PC-3 (cell line): ENCODE measurements at regions not wholly inside any gene's neighbourhood (a gene's known extent, or its start where the extent isn't known, plus 50 kb on each side); places are given as distances from the start of the nearest gene placed in this dataset.

Experiments
- ATAC-seq: fragments of 200-7000 bp; cut with Tn5 transposase; 2 replicates; pipeline ENCODE4 v1.9.1; 2020; ENCODE audit warnings: mild to moderate bottlenecking, moderate library complexity
- BruUV-seq: library from RNA; stranded (reverse); fragments of 400-500 nt; replicated peaks from 2 replicates; lab custom pipeline; 2021; lab: Mats Ljungman, UMichigan
- CTCF ChIA-PET: fragments of 300-600 bp; sonication (Branson Sonifier 250); formaldehyde crosslinking; loops from one replicate; lab custom pipeline; 2022; ENCODE audit warnings: antibody characterized with exemption; lab: Charles Lee
- POLR2A ChIA-PET: fragments of 300-600 bp; sonication (Branson Sonifier 250); formaldehyde crosslinking; loops from one replicate; lab custom pipeline; 2022; ENCODE audit warnings: antibody characterized with exemption; ENCODE audit not compliant: unreplicated experiment; lab: Charles Lee
- DNase-seq: peaks from one replicate; pipeline ENCODE4 v3.0.0-alpha.2; 2015
- H2AFZ ChIP-seq: fragments of 300-600 bp; sonication (generic); 2 replicates; pipeline ENCODE4 v1.6.0; 2016; ENCODE audit warnings: antibody characterized with exemption, low read length
- H3F3A ChIP-seq: fragments of 300-600 bp; sonication (generic); one replicate; pipeline ENCODE4 v1.6.0; 2017; ENCODE audit warnings: antibody characterized with exemption, low read length, control low read depth, mild to moderate bottlenecking; ENCODE audit not compliant: unreplicated experiment
- H3K27ac ChIP-seq: fragments of 300-600 bp; sonication (generic); 2 replicates; pipeline ENCODE4 v1.5.1; 2016; ENCODE audit warnings: mild to moderate bottlenecking, low read length
- H3K27me3 ChIP-seq: fragments of 300-600 bp; sonication (generic); 2 replicates; pipeline ENCODE4 v1.6.1; 2016; ENCODE audit warnings: low read length, mixed read lengths
- H3K36me3 ChIP-seq: fragments of 300-600 bp; sonication (generic); 2 replicates; pipeline ENCODE4 v1.6.1; 2016; ENCODE audit warnings: low read depth, mixed run types, low read length, mixed read lengths
- H3K4me1 ChIP-seq: fragments of 300-600 bp; sonication (generic); 2 replicates; pipeline ENCODE4 v1.5.1; 2016; ENCODE audit warnings: low read length; ENCODE audit not compliant: insufficient read depth
- H3K4me2 ChIP-seq: fragments of 300-600 bp; sonication (generic); 2 replicates; pipeline ENCODE4 v1.6.0; 2016; ENCODE audit warnings: low read length
- H3K4me3 ChIP-seq: fragments of 300-600 bp; sonication (generic); 2 replicates; pipeline ENCODE4 v1.5.1; 2016; ENCODE audit warnings: mild to moderate bottlenecking, low read length, mixed read lengths
- H3K79me2 ChIP-seq: fragments of 300-600 bp; sonication (generic); 2 replicates; pipeline ENCODE4 v1.6.1; 2017; ENCODE audit warnings: low read length, mixed read lengths
- H3K9ac ChIP-seq: fragments of 300-600 bp; sonication (generic); 2 replicates; pipeline ENCODE4 v1.6.0; 2016; ENCODE audit warnings: mild to moderate bottlenecking, low read length
- H3K9me2 ChIP-seq: fragments of 300-600 bp; sonication (generic); replicated peaks from 2 replicates; pipeline ENCODE4 v1.6.1; 2016; ENCODE audit warnings: mixed run types, low read length, mixed read lengths
- H3K9me3 ChIP-seq: fragments of 300-600 bp; sonication (generic); 2 replicates; pipeline ENCODE4 v1.6.1; 2016; ENCODE audit warnings: low read length, mixed read lengths
- H4K20me1 ChIP-seq: fragments of 300-600 bp; sonication (generic); 2 replicates; pipeline ENCODE4 v1.6.1; 2016; ENCODE audit warnings: low read length, mixed read lengths
- CTCF ChIP-seq: fragments of 300-600 bp; sonication (generic); conservative IDR thresholded peaks from 2 replicates; pipeline ENCODE4 v1.5.1; 2017; ENCODE audit warnings: antibody characterized with exemption, low read depth, mild to moderate bottlenecking, low read length
- EZH2 ChIP-seq: fragments of 300-600 bp; sonication (generic); IDR thresholded peaks from one replicate; pipeline ENCODE4 v1.6.1; 2017; ENCODE audit warnings: antibody characterized with exemption, mild to moderate bottlenecking, low read length; ENCODE audit not compliant: unreplicated experiment
- EZH2phosphoT487 ChIP-seq: fragments of 300-600 bp; sonication (generic); IDR thresholded peaks from 2 replicates; pipeline ENCODE4 v1.6.1; 2018; ENCODE audit warnings: mild to moderate bottlenecking, antibody characterized with exemption, low read length, borderline replicate concordance
- intact Hi-C: fragments of 100-400 bp; cut with micrococcal nuclease; formaldehyde crosslinking; loops from 2 replicates; pipeline ENCODE4 v1.9.0; 2023

DNA sequence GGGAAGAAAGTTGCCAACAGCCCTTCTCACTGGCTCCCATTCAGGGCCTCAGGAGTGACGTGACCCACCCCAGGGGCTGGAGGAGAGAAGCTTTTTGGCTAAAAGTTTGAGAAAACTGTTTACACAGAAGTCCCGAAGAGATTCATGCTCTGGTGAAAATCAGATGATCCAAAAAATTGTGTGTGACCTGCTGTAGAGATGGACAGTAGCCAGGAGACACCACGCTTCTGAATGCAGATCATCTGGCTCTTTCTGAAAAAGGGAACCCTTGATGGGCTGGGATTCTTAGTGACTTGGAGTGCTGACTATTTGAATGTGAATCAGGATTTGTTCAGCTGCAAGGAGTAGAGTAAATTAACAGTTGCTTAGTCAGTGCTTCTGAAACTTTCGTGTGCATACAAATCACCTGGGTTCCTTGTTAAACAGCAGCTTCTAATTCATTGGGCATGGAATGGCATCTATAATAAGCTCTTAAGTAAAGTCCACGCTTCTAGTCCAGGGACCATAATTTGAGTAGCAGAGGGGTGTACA lies 265.1 kb downstream of the PREX1 start:
- Histone ChIP-seq H3K79me2 (no peaks in the 10 kb centered on the region), H3K4me3 (no peak overlapping the region), H3K9me3 (no peaks in the 10 kb centered on the region), H3K4me2 (no peak overlapping the region), H3K9me2 (no peaks in the 10 kb centered on the region), H3K9ac (no peak overlapping the region), H3F3A (no peaks in the 10 kb centered on the region), H3K36me3 (no peaks in the 10 kb centered on the region), H3K4me1 (no peaks in the 10 kb centered on the region), H3K27ac (no peak overlapping the region), H3K27me3 (peaks cover 50% of the 10 kb centered on the region), H2AFZ (no peak overlapping the region), H4K20me1 (no peaks in the 10 kb centered on the region)
- no peak for ATAC-seq
- ChIA-PET POLR2A (no interaction called here), CTCF (no interaction called here)
- intact Hi-C loops = no loop called here
- no peak for DNase-seq
- BruUV-seq = no TSS peak
- TF ChIP-seq EZH2phosphoT487 = no peak
- TF ChIP-seq CTCF = no peak
- no peak for TF ChIP-seq EZH2

DNA sequence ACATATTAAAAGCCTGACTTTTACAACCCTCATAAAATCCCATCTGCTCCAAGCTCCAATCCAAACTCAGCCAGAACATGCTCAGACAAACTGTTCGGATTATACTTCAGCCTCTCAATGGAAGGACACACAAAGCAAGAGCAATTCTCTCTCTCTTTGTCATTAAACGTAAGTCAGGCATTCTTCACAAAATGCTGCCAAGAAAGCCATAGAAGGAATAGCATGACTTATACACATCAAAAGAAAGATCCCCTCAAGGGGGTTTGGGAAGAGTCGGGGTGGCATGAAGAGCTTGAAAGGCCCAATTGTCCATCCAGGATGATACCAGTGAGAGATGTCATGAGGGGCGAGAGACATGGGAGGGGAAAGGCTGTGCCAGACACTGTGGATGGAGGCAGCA lies 268.9 kb downstream of the PREX1 start:
- BruUV-seq = no TSS peak
- DNase-seq = no peak
- H3K9me3 ChIP-seq = no peaks in the 10 kb centered on the region
- no peak overlapping the region for H3K4me2 ChIP-seq
- no peak for ATAC-seq
- TF ChIP-seq EZH2phosphoT487 (no peak), EZH2 (no peak), CTCF (no peak)
- H2AFZ ChIP-seq = no peak overlapping the region
- H3K79me2 ChIP-seq = no peaks in the 10 kb centered on the region
- intact Hi-C loops = no loop called here
- H3K27ac ChIP-seq = no peak overlapping the region
- peaks cover 52% of the 10 kb centered on the region for H3K27me3 ChIP-seq
- ChIA-PET CTCF (no interaction called here), POLR2A (no interaction called here)
- no peaks in the 10 kb centered on the region for H3F3A ChIP-seq
- no peak overlapping the region for H3K9ac ChIP-seq
- no peaks in the 10 kb centered on the region for H3K4me1 ChIP-seq
- H3K9me2 ChIP-seq = no peaks in the 10 kb centered on the region
- H3K4me3 ChIP-seq = no peak overlapping the region
- no peaks in the 10 kb centered on the region for H3K36me3 ChIP-seq
- no peaks in the 10 kb centered on the region for H4K20me1 ChIP-seq

DNA sequence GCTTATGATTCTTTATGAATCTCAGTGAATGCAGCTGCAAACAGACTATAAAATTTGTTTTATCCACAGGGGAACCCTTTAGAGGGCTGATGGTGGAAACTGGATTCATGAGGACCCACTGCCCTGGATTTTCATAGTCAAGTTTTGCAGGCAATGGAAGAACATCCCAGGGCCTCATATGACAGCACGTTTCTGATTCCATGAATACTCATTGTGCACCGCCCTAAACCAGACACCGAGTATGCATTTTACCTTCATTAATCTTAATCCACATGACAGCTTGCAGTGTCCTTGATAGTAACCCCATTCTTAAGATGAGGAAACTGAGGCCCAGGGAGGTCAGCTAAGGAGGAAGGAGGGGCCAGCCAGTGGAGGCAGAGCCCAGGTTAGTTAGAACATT lies 270.4 kb downstream of the PREX1 start:
- Histone ChIP-seq H3K36me3 (no peaks in the 10 kb centered on the region), H3K27me3 (peaks cover 67% of the 10 kb centered on the region), H3K27ac (no peak overlapping the region), H2AFZ (no peak overlapping the region), H3K9ac (no peak overlapping the region), H3K4me3 (no peak overlapping the region), H3K79me2 (no peaks in the 10 kb centered on the region), H3F3A (no peaks in the 10 kb centered on the region), H3K9me2 (no peaks in the 10 kb centered on the region), H3K9me3 (no peaks in the 10 kb centered on the region), H3K4me2 (no peak overlapping the region), H4K20me1 (no peaks in the 10 kb centered on the region), H3K4me1 (no peaks in the 10 kb centered on the region)
- intact Hi-C loops = no loop called here
- TF ChIP-seq EZH2 = no peak
- no peak for TF ChIP-seq EZH2phosphoT487
- TF ChIP-seq CTCF = no peak
- no peak for ATAC-seq
- BruUV-seq = no TSS peak
- no peak for DNase-seq
- POLR2A ChIA-PET = no interaction called here
- CTCF ChIA-PET = interaction anchor here (0.6 kb wide), 1 partner anchor 11 kb away, joined by 8 read pairs; no protein-coding TSS in a partner anchor
